ENCODE measurements at regions not wholly inside any gene's neighbourhood (a gene's known extent, or its start where the extent isn't known, plus 50 kb on each side); places are given as distances from the start of the nearest gene placed in this dataset.
A peak's percentile ranks its signal among the peaks of the same experiment; 100 is the strongest.

- no peak for DNase-seq (ENCODE audit: low read depth, low spot score)
Observed at GRCh38 chr7:22587322-22587721, 87.3 kb upstream of the STEAP1B start.

DNA sequence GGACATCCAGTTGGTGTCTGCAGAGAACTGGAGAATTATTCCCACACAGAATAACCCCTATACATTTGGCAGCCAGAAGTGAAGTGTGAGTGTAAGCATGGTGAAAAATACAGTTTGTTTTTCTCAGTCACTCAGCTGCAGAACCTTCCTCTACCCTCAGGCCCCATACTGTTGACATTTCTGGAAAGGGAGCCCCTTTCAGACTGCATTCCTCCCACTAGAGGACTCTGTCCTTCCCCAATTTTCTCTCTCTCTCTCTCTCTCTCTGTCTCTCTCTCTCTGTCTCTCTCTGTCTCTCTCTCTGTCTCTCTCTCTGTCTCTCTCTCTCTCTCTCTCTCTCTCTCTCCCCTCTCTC lies 86.8 kb upstream of the STEAP1B start:
- peak; percentile 74 for DNase-seq (ENCODE audit: low read depth, low spot score)

GRCh38 chr7:22586101-22586785 lies 86.3 kb upstream of the STEAP1B start:
- DNase-seq (ENCODE audit: low read depth, low spot score) = no peak

DNA sequence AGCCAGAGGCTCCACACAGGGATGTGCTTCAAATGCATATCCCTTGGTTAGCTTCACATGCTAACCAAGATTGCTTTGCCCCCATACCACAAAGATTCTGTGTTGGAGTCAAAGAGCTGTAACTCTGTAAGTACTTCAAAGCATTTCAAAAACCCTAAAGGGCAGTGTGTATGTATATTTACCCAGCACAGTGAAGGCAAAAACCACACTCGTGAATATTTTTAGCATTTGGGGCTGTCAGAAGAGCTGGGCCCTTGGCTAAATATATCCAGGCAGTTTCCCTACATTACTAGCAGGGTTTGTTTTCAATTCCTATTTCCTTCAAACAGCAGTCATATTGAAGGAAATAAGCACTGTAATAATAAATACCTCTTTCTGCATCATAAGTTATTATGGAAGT lies 84.2 kb upstream of the STEAP1B start:
- no peak for DNase-seq (ENCODE audit: low read depth, low spot score)

GRCh38 chr7:22582863-22583622 lies 83.1 kb upstream of the STEAP1B start:
- DNase-seq (ENCODE audit: low read depth, low spot score) = peak; percentile 91

DNA sequence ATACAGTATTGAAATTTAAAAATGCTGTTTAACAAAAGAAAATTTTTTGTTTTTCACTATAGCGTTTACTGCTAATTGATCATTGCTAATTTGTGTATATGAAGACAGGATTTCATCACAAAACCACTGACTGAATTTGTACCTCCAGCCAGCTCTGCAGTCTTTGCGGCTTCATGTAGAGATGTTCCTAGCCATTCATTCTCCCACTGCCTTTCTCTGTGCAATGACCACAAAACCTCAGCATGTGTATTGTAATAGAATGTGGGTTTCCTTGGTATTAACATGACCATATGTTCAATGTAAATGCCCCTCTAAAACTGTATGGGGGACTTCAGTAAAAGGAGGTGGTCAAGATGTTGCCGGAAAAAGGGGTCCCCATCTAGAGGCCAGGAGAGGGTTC lies 81.1 kb upstream of the STEAP1B start:
- no peak for DNase-seq (ENCODE audit: low read depth, low spot score)

GRCh38 chr7:22579961-22580360 lies 80.0 kb upstream of the STEAP1B start:
- DNase-seq (ENCODE audit: low read depth, low spot score) = no peak

DNA sequence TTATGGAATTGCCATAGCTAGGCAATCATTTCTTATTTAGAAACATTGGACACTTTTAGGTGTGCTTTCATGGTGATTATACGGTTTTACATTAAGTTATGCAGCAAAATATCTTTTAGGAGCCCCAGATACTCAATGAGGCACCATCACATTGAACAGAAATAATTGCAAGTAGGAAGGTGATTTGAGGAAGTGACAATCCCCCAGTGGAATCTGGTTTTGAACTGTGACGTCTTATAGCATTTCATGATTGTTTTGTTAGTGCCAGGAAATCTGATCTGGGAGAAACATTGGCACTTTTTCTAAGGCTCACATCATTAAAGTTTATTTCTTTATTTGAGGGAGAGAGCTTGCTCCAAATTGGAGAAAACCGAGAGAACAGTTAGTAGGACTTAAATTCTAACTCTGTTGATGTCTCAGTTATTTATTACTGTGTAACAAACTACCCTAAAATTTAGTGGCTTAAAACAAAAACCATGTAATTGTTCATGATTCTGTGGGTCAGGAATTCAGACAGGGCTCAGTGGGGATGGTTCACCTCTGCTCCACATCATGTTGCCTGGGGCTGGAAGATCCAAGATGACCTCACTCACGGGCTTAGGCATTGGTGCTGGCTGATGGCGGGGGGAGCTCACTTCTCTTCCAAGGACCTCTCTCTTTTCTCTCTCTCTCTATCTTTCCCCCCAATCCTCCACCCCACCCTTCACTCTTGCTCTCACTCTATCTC lies 78.2 kb upstream of the STEAP1B start:
- no peak for DNase-seq (ENCODE audit: low read depth, low spot score)

DNA sequence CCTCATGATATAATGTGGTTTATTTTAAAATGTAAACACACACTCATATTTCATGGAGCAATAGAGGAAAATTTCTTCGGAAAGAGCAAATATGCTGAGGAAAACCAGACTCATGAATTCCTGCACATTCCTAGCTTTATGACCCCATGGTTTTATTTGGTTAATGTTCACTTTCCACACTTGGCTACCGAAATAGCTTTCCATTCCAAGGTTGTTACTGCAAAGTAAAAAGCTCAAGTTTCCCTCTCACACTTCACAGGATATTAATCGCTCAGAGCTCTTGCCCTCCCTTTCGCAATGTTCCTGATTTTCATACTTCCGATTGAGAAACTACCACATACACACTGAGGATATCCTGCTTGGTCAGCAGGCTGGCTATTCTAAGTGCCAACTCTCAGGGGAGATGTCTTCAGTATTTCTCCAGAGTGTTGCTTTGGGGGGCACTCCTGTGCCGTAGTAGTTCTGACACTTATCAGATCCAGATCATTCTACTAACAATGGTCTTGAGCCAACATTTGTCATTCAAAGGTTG lies 77.5 kb upstream of the STEAP1B start:
- DNase-seq (ENCODE audit: low read depth, low spot score) = no peak

DNA sequence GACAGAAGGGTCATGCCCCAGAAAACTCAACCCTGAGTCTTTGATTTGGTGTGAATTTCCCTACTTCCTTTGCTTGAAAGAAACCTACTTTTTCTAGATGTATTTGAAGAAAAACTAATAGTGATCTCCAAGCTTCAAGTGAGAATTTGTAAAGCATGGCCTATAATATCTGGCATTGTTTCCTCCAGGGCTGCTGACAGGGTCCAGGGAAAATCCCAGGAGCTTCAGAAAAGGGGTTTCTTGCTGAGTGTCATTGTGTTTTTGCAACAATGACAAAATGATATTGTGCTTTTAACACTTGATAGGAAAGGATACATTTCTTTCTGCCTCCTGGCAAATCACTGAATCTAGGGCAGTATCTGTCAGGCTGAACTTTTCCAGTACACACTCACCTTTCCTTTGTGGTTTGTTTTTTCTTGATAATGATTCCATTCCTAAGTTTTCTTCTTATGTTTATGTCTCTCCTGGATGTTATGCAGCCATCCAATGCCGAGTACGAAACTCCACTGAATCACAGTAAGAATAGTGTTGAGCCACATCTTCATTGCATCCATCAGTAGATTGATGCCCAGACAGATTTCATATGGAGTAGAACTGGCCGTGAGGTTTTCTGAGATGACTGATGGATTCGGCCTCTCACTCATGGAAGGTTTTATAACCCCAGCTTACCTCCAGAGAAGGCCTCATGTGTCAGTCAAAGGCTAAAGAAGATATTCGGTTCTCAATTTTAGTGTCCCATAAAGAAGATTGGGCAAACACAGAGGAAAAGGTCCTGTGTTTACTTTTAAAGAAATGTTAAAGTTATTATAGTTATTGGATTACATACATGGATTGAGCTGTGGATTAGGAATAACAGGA lies 76.9 kb upstream of the STEAP1B start:
- DNase-seq (ENCODE audit: low read depth, low spot score) = no peak

DNA sequence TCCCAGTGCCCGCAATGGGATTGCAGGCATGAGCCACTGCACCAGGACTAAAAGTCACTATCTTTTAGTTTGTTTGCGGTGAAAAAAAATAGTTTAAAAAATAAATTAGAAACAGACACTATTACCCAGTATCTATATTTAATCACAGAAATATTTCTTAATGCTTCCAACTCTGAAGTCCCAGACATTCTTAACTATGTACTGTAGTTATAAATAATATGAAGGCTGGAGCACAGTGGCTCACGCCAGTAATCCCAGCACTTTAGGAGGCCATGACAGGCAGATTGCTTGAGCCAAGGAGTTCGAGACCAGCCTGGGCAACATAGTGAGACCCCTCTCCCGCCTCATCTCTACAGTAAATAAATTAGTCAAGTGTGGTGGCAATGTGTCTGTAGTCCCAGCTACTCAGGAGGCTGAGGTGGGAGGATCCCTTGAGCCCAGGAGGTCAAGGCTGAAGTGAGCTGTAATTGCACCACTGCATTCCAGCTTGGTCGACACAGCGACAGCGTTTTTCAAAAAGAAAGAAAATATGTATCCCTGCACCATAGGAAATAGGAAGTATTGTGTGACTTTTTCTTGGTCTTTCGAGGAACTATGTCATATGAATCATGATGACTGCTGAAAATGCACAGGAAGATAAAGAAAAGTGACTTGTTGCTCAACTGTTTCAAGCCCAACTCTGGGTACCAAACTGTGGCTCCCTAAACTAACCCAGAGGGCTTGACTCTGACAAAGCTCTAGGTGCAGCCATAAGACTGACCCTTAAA lies 74.9 kb upstream of the STEAP1B start:
- no peak for DNase-seq (ENCODE audit: low read depth, low spot score)

GRCh38 chr7:22572937-22573336 lies 72.9 kb upstream of the STEAP1B start:
- DNase-seq (ENCODE audit: low read depth, low spot score) = no peak

GRCh38 chr7:22572292-22572691 lies 72.3 kb upstream of the STEAP1B start:
- no peak for DNase-seq (ENCODE audit: low read depth, low spot score)

DNA sequence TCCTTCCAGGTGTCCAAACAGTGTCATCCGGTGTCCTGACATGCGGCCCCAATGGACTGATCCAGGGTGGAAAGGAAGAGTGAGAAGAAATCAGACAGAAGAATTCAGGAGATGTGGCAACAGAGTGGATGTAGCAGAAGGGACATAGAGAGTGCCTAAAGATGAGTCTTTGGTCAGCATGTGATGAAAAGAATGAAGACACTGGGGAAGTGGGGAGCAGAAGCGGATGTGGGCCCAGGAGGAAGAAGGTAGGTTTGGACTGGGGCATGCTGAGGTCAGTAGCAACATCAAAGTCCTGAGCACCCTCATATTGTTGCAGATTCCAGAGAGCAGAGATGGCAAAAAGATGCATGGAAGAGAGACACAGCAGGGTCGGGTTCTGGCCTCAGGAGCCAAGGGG lies 71.8 kb upstream of the STEAP1B start:
- DNase-seq (ENCODE audit: low read depth, low spot score) = no peak

GRCh38 chr7:22569586-22570321 lies 69.8 kb upstream of the STEAP1B start:
- DNase-seq (ENCODE audit: low read depth, low spot score) = no peak

GRCh38 chr7:22566592-22566991 lies 66.6 kb upstream of the STEAP1B start:
- DNase-seq (ENCODE audit: low read depth, low spot score) = no peak

GRCh38 chr7:22566176-22566575 lies 66.2 kb upstream of the STEAP1B start:
- DNase-seq (ENCODE audit: low read depth, low spot score) = no peak

DNA sequence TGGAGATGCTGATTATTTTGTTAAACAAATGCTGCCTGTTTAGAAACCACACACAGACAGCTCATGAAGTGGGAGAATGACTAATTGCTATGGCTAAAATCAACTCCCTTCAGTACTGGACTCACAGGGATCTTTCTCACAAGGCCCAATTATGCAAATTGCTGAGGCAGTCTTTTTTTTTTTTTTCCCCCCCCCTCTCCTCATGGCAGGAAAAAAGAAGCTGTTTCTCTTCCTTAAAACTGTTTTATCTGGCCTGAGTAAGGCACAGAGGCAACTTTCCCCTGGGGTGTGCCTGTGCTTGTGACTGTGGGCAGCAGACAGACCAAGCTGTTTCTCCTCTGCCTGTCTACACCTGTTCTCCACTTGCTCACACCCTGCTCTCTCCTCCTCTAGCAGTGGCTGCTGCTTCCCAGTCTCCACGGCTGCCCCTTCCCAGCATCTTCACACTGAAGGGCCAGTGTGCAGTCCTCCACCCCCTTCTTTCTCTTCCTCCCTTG lies 65.4 kb upstream of the STEAP1B start:
- no peak for DNase-seq (ENCODE audit: low read depth, low spot score)

GRCh38 chr7:22564511-22565045 lies 64.6 kb upstream of the STEAP1B start:
- DNase-seq (ENCODE audit: low read depth, low spot score) = no peak
